Stomach (tissue), 4 donors: ENCODE measurements at regions not wholly inside any gene's neighbourhood (a gene's known extent, or its start where the extent isn't known, plus 50 kb on each side); places are given as distances from the start of the nearest gene placed in this dataset.

Source experiments
- CTCF ChIP-seq, 7 experiments: fragments of 450-650 bp in 4 of 7; fragments of 200-600 bp in 3 of 7; sonication (generic) in 3 of 7; IDR thresholded peaks; one replicate each; pipeline ENCODE4 v1.5.1; 2016 to 2019; ENCODE audit warnings: antibody characterized with exemption in 7 of 7, control low read depth in 2 of 7, mild to moderate bottlenecking in 1 of 7
- POLR2AphosphoS5 ChIP-seq, 3 donors: sonication (generic); formaldehyde crosslinking; IDR thresholded peaks; one replicate each; pipeline ENCODE4 v1.6.1; 2016; ENCODE audit warnings: antibody characterized with exemption in 3 of 3

DNA sequence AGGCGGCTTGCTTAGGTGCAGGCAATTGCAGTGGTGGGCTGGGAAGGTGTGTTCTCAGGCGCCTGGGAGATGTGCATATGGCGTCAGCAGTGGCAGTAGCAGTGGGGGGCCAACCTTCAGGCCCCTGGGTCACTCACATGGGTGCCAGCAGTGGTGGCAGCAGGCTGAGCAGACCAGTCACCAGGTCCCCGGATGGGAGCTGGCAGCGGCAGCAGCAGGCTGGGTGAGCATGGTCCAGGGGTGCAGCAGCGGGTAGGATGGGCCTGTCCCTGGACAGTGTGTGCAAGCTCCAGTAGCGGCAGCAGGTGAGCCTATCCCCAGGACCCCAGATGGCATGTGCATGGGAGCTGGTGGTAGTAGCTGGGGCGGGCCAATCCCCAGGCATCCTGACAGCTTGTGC is 108.5 kb upstream of the TMEM260 start:
- TF ChIP-seq POLR2AphosphoS5 (IDR thresholded peaks at IDR 0.05) (no peak), CTCF (IDR thresholded peaks at IDR 0.05) (no peak)
